Parathyroid adenoma (tissue), 2 donors: ENCODE measurements at regions not wholly inside any gene's neighbourhood (a gene's known extent, or its start where the extent isn't known, plus 50 kb on each side); places are given as distances from the start of the nearest gene placed in this dataset.
"Not testable (repeated sequence)": the region's sequence is repeated elsewhere in the genome, so short reads cannot be mapped to it uniquely, and the experiment has no call there.

Experiments
- H2AFZ ChIP-seq: fragments of 300-600 bp; sonication (generic); one replicate; pipeline ENCODE4 v1.7.0; 2017; ENCODE audit warnings: antibody characterized with exemption, mild to moderate bottlenecking
- H3K27ac ChIP-seq: fragments of 300-600 bp; sonication (generic); one replicate; pipeline ENCODE4 v1.7.0; 2017
- H3K27me3 ChIP-seq: fragments of 300-600 bp; sonication (generic); one replicate; pipeline ENCODE4 v1.7.0; 2017; ENCODE audit warnings: low read length; ENCODE audit not compliant: control insufficient read depth, insufficient read depth
- H3K36me3 ChIP-seq: fragments of 300-600 bp; sonication (generic); one replicate; pipeline ENCODE4 v1.7.0; 2017; ENCODE audit warnings: low read length; ENCODE audit not compliant: control insufficient read depth, insufficient read depth
- H3K4me1 ChIP-seq: fragments of 300-600 bp; sonication (generic); one replicate; pipeline ENCODE4 v1.7.0; 2017; ENCODE audit warnings: control low read depth
- H3K4me2 ChIP-seq: fragments of 300-600 bp; sonication (generic); one replicate; pipeline ENCODE4 v1.7.0; 2017; ENCODE audit warnings: low read length
- H3K4me3 ChIP-seq: fragments of 300-600 bp; sonication (generic); one replicate; pipeline ENCODE4 v1.7.0; 2017; ENCODE audit warnings: low read depth, low read length
- H3K79me2 ChIP-seq: fragments of 300-600 bp; sonication (generic); one replicate; pipeline ENCODE4 v1.7.0; 2017; ENCODE audit warnings: control low read depth
- H3K9ac ChIP-seq: fragments of 300-600 bp; sonication (generic); one replicate; pipeline ENCODE4 v1.7.0; 2017; ENCODE audit warnings: mild to moderate bottlenecking
- H3K9me3 ChIP-seq: fragments of 300-600 bp; sonication (generic); one replicate; pipeline ENCODE4 v1.7.0; 2017; ENCODE audit warnings: low read length; ENCODE audit not compliant: control insufficient read depth
- CTCF ChIP-seq: fragments of 300-600 bp; sonication (generic); IDR thresholded peaks from one replicate; pipeline ENCODE4 v1.7.0; 2017; ENCODE audit warnings: antibody characterized with exemption, mild to moderate bottlenecking
- donor health status: primary hyperparathyroidism.

GRCh38 chr4:126532527-126532926 lies 1100.2 kb upstream of the INTU start:
- Histone ChIP-seq H3K9ac (no peak overlapping the region), H3K79me2 (no peaks in the 10 kb centered on the region), H2AFZ (no peak overlapping the region), H3K36me3 (no peaks in the 10 kb centered on the region), H3K9me3 (no peaks in the 10 kb centered on the region), H3K4me3 (no peak overlapping the region), H3K4me1 (no peaks in the 10 kb centered on the region), H3K4me2 (no peak overlapping the region), H3K27ac (no peak overlapping the region), H3K27me3 (no peaks in the 10 kb centered on the region)
- TF ChIP-seq CTCF, result no peak

DNA sequence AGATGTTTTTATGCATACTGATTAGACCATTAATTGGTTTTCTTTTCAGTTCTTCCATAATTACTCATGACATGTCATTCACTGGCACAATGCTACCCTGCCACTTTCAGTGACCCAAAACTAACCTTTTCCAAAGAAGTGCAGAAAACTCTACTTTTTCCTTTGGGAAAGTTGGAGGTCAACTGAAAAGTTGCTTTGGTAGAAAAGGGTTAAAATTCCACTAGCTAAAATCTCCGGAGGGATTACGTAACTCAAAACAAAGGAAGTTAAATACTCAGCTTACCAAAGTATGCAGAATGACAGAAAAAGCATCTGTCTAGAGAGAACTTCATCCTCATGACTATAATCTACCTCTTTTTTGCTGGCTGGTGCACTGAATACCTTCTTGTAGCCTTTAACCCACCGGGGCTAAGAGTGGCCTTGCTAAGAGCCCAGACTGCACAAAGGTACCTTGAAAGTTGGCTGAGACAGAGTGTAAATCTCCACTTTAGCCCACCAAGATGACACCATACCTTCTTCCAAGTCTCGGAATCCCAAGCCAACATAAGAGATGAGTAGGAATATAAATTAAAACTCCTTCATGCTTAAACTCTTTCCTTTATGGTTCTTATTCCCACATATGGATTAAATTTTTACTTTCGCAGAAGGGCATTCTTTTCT lies 1099.5 kb upstream of the INTU start:
- Histone ChIP-seq H2AFZ (no peak overlapping the region), H3K9ac (no peak overlapping the region), H3K4me1 (no peaks in the 10 kb centered on the region), H3K36me3 (no peaks in the 10 kb centered on the region), H3K27ac (no peak overlapping the region), H3K4me3 (no peak overlapping the region), H3K4me2 (no peak overlapping the region), H3K79me2 (no peaks in the 10 kb centered on the region), H3K9me3 (no peaks in the 10 kb centered on the region), H3K27me3 (no peaks in the 10 kb centered on the region)
- no peak for TF ChIP-seq CTCF

DNA sequence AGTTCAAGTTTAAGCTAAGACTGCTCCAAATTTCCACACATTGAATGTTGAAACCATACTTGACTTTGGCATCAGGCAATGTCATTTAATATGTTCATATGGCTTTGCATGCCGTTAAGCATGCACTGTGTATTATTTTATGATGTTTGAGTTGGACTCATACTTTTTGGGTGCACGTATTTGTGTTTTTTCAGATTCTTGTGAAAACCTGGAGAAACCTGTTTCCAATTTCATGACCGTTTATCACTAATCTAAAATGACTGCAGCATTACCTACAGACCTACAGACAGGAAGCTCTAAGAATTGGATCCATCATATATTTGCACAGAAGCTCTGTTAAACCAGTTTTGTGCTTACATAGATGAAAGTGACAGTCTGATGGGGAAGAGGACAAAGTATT lies 1093.0 kb upstream of the INTU start:
- Histone ChIP-seq H3K9ac (no peak overlapping the region), H3K4me1 (no peaks in the 10 kb centered on the region), H3K36me3 (no peaks in the 10 kb centered on the region), H2AFZ (no peak overlapping the region), H3K79me2 (no peaks in the 10 kb centered on the region), H3K4me3 (no peak overlapping the region), H3K27me3 (no peaks in the 10 kb centered on the region), H3K9me3 (no peaks in the 10 kb centered on the region), H3K4me2 (no peak overlapping the region), H3K27ac (no peak overlapping the region)
- TF ChIP-seq CTCF, result no peak

DNA sequence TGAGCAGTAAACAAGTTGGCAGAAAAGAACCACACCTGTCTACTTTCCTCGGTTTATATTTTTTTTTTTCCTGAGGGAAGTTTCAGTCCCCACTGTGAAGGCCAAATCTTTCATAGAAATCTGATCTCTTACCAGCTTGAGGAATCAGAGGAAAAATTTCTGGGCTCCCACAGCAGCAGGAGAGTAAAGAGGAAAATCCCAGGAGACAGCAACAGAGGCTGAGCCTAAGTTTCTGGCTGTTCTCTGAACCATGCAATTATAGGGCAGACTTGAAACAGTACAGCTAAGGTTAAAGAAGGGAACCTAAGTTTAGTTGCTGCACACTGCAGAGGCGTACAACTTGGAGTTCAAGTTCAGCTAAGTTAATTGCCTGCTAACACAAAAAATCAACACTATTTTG lies 1090.9 kb upstream of the INTU start:
- Histone ChIP-seq H3K4me1 (no peaks in the 10 kb centered on the region), H3K79me2 (no peaks in the 10 kb centered on the region), H3K4me2 (no peak overlapping the region), H3K27me3 (no peaks in the 10 kb centered on the region), H3K4me3 (no peak overlapping the region), H3K9me3 (no peaks in the 10 kb centered on the region), H2AFZ (no peak overlapping the region), H3K9ac (no peak overlapping the region), H3K27ac (no peak overlapping the region), H3K36me3 (no peaks in the 10 kb centered on the region)
- TF ChIP-seq CTCF, result no peak

- Histone ChIP-seq H3K79me2 (no peaks in the 10 kb centered on the region), H3K27ac (no peak overlapping the region), H2AFZ (no peak overlapping the region), H3K4me2 (no peak overlapping the region), H3K4me1 (no peaks in the 10 kb centered on the region), H3K36me3 (no peaks in the 10 kb centered on the region), H3K9ac (no peak overlapping the region), H3K9me3 (no peaks in the 10 kb centered on the region), H3K4me3 (no peak overlapping the region), H3K27me3 (no peaks in the 10 kb centered on the region)
- no peak for TF ChIP-seq CTCF
Observed at GRCh38 chr4:126544276-126544675, 1088.5 kb upstream of the INTU start.

GRCh38 chr4:126546197-126546596 lies 1086.6 kb upstream of the INTU start:
- H3K79me2 ChIP-seq, H3K36me3 ChIP-seq, H3K4me2 ChIP-seq: not testable (repeated sequence)

More at GRCh38 chr4:126546197-126546596, 1086.6 kb upstream of the INTU start:
- H2AFZ ChIP-seq, H3K9me3 ChIP-seq, H3K9ac ChIP-seq, H3K27me3 ChIP-seq, H3K4me3 ChIP-seq, H3K27ac ChIP-seq, H3K4me1 ChIP-seq: not testable (repeated sequence)
